HCT116 (cell line): ENCODE measurements at regions not wholly inside any gene's neighbourhood (a gene's known extent, or its start where the extent isn't known, plus 50 kb on each side); places are given as distances from the start of the nearest gene placed in this dataset.
"Not testable (repeated sequence)": the region's sequence is repeated elsewhere in the genome, so short reads cannot be mapped to it uniquely, and the experiment has no call there.

Source experiments
- ATAC-seq: fragments of 200-7000 bp; cut with Tn5 transposase; 2 replicates; pipeline ENCODE4 v1.9.1; 2020; ENCODE audit warnings: mild to moderate bottlenecking, moderate library complexity
- BruUV-seq: library from RNA; stranded (reverse); fragments of 400-500 nt; replicated peaks from 2 replicates; lab custom pipeline; 2021; lab: Mats Ljungman, UMichigan
- CTCF ChIA-PET: fragments of 300-600 bp; sonication (Branson Sonifier 250); formaldehyde crosslinking; loops from one replicate; lab custom pipeline; 2021; ENCODE audit warnings: antibody characterized with exemption; lab: Charles Lee
- POLR2A ChIA-PET: fragments of 300-600, 350-600 bp; sonication (Branson Sonifier 250); formaldehyde crosslinking; loops from one replicate; lab custom pipeline; 2021; ENCODE audit warnings: antibody characterized with exemption; lab: Charles Lee
- RAD21 ChIA-PET, 2 experiments: fragments of 300-600 bp; sonication (Branson Sonifier 250); formaldehyde crosslinking; loops; one replicate each; lab custom pipeline; 2023; ENCODE audit warnings: low total read pairs in 2 of 2; ENCODE audit not compliant: uncharacterized antibody in 2 of 2, unreplicated experiment in 2 of 2, low non-redundant PET in 1 of 2; lab: Charles Lee
- DNase-seq: peaks from one replicate; pipeline ENCODE4 v3.0.0-alpha.2; 2010; ENCODE audit warnings: low read depth, low spot score
- H2AFZ ChIP-seq: fragments of 200-600 bp; shearing (Covaris generic), sonication (generic); 2 replicates; pipeline ENCODE4 v1.6.1; 2017; ENCODE audit warnings: low read depth, mixed run types, mixed read lengths, antibody characterized with exemption, low read length; ENCODE audit not compliant: poor library complexity, severe bottlenecking
- H3K27ac ChIP-seq: 2 replicates; pipeline ENCODE4 v1.5.1; 2012; ENCODE audit warnings: low read depth, low read length
- H3K27me3 ChIP-seq: fragments of 200-600 bp; sonication (generic); 2 replicates; pipeline ENCODE4 v1.6.1; 2016; ENCODE audit warnings: mixed run types, low read length, mixed read lengths; ENCODE audit not compliant: insufficient read depth
- H3K36me3 ChIP-seq, 2 experiments: fragments of 200-500 bp in 1 of 2; fragments of 200-600 bp in 1 of 2; sonication (Bioruptor generic) in 1 of 2; sonication (generic) in 1 of 2; 2 replicates each; pipeline versions ENCODE4 v1.5.1 to v1.6.1; 2014 to 2016; ENCODE audit warnings: low read length in 2 of 2, inconsistent platforms in 1 of 2, mixed read lengths in 1 of 2, mixed run types in 1 of 2; ENCODE audit not compliant: insufficient read depth in 2 of 2, control insufficient read depth in 1 of 2
- H3K4me1 ChIP-seq, 2 experiments: fragments of 200-600 bp in 1 of 2; sonication (generic) in 1 of 2; 2 replicates each; pipeline versions ENCODE4 v1.5.1 to v1.6.1; 2012 to 2017; ENCODE audit warnings: low read length in 2 of 2, inconsistent platforms in 1 of 2, mild to moderate bottlenecking in 1 of 2, mixed read lengths in 1 of 2, mixed run types in 1 of 2, moderate library complexity in 1 of 2; ENCODE audit not compliant: insufficient read depth in 2 of 2, control insufficient read depth in 1 of 2
- H3K4me2 ChIP-seq: fragments of 200-600 bp; sonication (generic); 2 replicates; pipeline ENCODE4 v1.6.1; 2017; ENCODE audit warnings: mixed run types, low read length, mixed read lengths
- H3K4me3 ChIP-seq, 2 experiments: fragments of 200-600 bp in 1 of 2; sonication (generic) in 1 of 2; replicated peaks in 1 of 2; 2 replicates each; pipeline ENCODE4 v1.5.1; 2011 to 2016; ENCODE audit warnings: low read length in 2 of 2, control low read depth in 1 of 2, low read depth in 1 of 2, mild to moderate bottlenecking in 1 of 2, mixed read lengths in 1 of 2, mixed run types in 1 of 2
- H3K79me2 ChIP-seq: fragments of 200-600 bp; sonication (generic); 2 replicates; pipeline ENCODE4 v1.6.1; 2017; ENCODE audit warnings: mild to moderate bottlenecking, mixed run types, low read length, moderate library complexity, mixed read lengths; ENCODE audit not compliant: insufficient read depth
- H3K9ac ChIP-seq: fragments of 200-600 bp; sonication (generic); 2 replicates; pipeline ENCODE4 v1.6.1; 2016; ENCODE audit warnings: low read length, mixed read lengths
- H3K9me2 ChIP-seq: fragments of 200-600 bp; sonication (generic), shearing (Covaris generic); 2 replicates; pipeline ENCODE4 v1.6.1; 2017; ENCODE audit warnings: mixed run types, mild to moderate bottlenecking, moderate library complexity; ENCODE audit not compliant: insufficient read depth
- H3K9me3 ChIP-seq, 2 experiments: fragments of 200-500 bp in 1 of 2; fragments of 200-600 bp in 1 of 2; sonication (Bioruptor generic) in 1 of 2; sonication (generic) in 1 of 2; 2 replicates each; pipeline ENCODE4 v1.6.1; 2014 to 2017; ENCODE audit warnings: low read length in 2 of 2, mixed read lengths in 2 of 2, inconsistent platforms in 1 of 2, low read depth in 1 of 2, mild to moderate bottlenecking in 1 of 2, mixed run types in 1 of 2, moderate library complexity in 1 of 2; ENCODE audit not compliant: control insufficient read depth in 1 of 2, insufficient read depth in 1 of 2
- H4K20me1 ChIP-seq: fragments of 200-600 bp; sonication (generic), shearing (Covaris generic); 2 replicates; pipeline ENCODE4 v1.6.1; 2017; ENCODE audit warnings: mixed run types, mild to moderate bottlenecking, moderate library complexity; ENCODE audit not compliant: insufficient read depth
- POLR2AphosphoS5 ChIP-seq: IDR thresholded peaks from 2 replicates; pipeline ENCODE4 v1.6.1; 2011; ENCODE audit warnings: mild to moderate bottlenecking, low read depth, low read length, moderate library complexity
- RAD21 ChIP-seq: IDR thresholded peaks from 2 replicates; pipeline ENCODE4 v1.6.1; 2012; ENCODE audit warnings: low read depth, mild to moderate bottlenecking
- REST ChIP-seq: IDR thresholded peaks from 2 replicates; pipeline ENCODE4 v1.6.1; 2012; ENCODE audit warnings: low read depth
- SP1 ChIP-seq: IDR thresholded peaks from 2 replicates; pipeline ENCODE4 v1.6.1; 2012; ENCODE audit warnings: low read depth
- TCF7L2 ChIP-seq: IDR thresholded peaks from 2 replicates; pipeline ENCODE4 v1.7.0; 2011; ENCODE audit warnings: borderline replicate concordance, inconsistent platforms; ENCODE audit not compliant: insufficient read depth, insufficient read length; ENCODE audit errors: extremely low read depth
- YY1 ChIP-seq: IDR thresholded peaks from 2 replicates; pipeline ENCODE4 v1.6.1; 2011; ENCODE audit warnings: low read length, low read depth, moderate library complexity, mild to moderate bottlenecking; ENCODE audit not compliant: insufficient replicate concordance; ENCODE audit errors: extremely low read depth
- ZBTB33 ChIP-seq: IDR thresholded peaks from 2 replicates; pipeline ENCODE4 v1.6.1; 2011; ENCODE audit warnings: mild to moderate bottlenecking, low read length, moderate library complexity; ENCODE audit not compliant: insufficient replicate concordance; ENCODE audit errors: extremely low read depth
- intact Hi-C: fragments of 100-400 bp; cut with micrococcal nuclease; formaldehyde crosslinking; loops from 2 replicates; pipeline ENCODE4 v1.10.0; 2022
- TF ChIP-seq, protein P1 (sequence below), 3 experiments: fragments of 200-600 bp in 1 of 3; sonication (generic) in 1 of 3; IDR thresholded peaks in 2 of 3; conservative IDR thresholded peaks in 1 of 3; 2 replicates each; pipeline ENCODE4 v1.5.1; 2012 to 2017; ENCODE audit warnings: low read depth in 2 of 3, low read length in 2 of 3, antibody characterized with exemption in 1 of 3, borderline replicate concordance in 1 of 3, control low read depth in 1 of 3, mild to moderate bottlenecking in 1 of 3, mixed read lengths in 1 of 3, mixed run types in 1 of 3, moderate library complexity in 1 of 3; ENCODE audit not compliant: insufficient read depth in 1 of 3
- TF ChIP-seq, protein P2 (sequence below): IDR thresholded peaks from 2 replicates; pipeline ENCODE4 v1.6.1; 2012

DNA sequence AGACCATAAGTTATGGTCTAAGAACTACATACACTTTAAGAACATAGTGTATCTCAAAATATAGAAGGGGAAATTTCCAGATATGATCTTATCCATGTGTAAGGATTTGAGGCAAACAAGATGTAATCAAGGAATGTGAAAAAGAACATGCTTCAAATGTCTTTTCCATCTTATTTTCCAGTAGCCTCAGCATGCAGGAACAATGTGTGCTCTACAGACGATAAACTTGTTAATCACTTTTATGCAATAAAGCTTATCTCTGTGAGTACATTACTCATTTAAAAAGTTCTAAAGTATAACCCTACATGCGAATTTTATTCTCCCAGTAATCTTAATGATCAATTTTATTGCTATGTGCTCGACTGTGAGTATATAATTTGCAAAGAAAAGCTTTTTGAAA lies 185.2 kb downstream of the ALDH8A1 start:
- Histone ChIP-seq H3K27ac (no peak overlapping the region), H3K9me2 (no peaks in the 10 kb centered on the region), H3K4me1 (no peaks in the 10 kb centered on the region), H3K36me3 (no peaks in the 10 kb centered on the region), H2AFZ (no peak overlapping the region), H3K4me2 (no peak overlapping the region), H3K9ac (no peak overlapping the region), H3K4me3 (no peak overlapping the region), H3K9me3 (no peaks in the 10 kb centered on the region), H4K20me1 (no peaks in the 10 kb centered on the region), H3K79me2 (no peaks in the 10 kb centered on the region), H3K27me3 (no peaks in the 10 kb centered on the region)
- no peak for TF ChIP-seq ZBTB33
- TF ChIP-seq YY1: no peak
- TF ChIP-seq, protein P1, sequence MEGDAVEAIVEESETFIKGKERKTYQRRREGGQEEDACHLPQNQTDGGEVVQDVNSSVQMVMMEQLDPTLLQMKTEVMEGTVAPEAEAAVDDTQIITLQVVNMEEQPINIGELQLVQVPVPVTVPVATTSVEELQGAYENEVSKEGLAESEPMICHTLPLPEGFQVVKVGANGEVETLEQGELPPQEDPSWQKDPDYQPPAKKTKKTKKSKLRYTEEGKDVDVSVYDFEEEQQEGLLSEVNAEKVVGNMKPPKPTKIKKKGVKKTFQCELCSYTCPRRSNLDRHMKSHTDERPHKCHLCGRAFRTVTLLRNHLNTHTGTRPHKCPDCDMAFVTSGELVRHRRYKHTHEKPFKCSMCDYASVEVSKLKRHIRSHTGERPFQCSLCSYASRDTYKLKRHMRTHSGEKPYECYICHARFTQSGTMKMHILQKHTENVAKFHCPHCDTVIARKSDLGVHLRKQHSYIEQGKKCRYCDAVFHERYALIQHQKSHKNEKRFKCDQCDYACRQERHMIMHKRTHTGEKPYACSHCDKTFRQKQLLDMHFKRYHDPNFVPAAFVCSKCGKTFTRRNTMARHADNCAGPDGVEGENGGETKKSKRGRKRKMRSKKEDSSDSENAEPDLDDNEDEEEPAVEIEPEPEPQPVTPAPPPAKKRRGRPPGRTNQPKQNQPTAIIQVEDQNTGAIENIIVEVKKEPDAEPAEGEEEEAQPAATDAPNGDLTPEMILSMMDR (IDR thresholded peaks at IDR 0.05 in 2 of 3, conservative IDR thresholded peaks at IDR 0.05 in 1 of 3; ENCODE audit: borderline replicate concordance in 1 of 3, insufficient read depth in 1 of 3, low read depth in 2 of 3, low read length in 2 of 3): no peak
- TF ChIP-seq REST: no peak
- TF ChIP-seq SP1: no peak
- TF ChIP-seq POLR2AphosphoS5: no peak
- TF ChIP-seq, protein P2, sequence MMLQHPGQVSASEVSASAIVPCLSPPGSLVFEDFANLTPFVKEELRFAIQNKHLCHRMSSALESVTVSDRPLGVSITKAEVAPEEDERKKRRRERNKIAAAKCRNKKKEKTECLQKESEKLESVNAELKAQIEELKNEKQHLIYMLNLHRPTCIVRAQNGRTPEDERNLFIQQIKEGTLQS: no peak
- TF ChIP-seq TCF7L2: no peak
- no peak for TF ChIP-seq RAD21
- BruUV-seq: no TSS peak
- ATAC-seq (no peak), DNase-seq (no peak)
- ChIA-PET RAD21 (no interaction called here), POLR2A (no interaction called here), CTCF (no interaction called here)
- intact Hi-C loops: no loop called here

- ATAC-seq, H3K36me3 ChIP-seq, BruUV-seq, H3K9ac ChIP-seq, H3K27ac ChIP-seq, H2AFZ ChIP-seq, CTCF ChIA-PET, H3K4me3 ChIP-seq, H3K79me2 ChIP-seq, RAD21 ChIA-PET, H3K9me3 ChIP-seq, H3K4me1 ChIP-seq, intact Hi-C loops, DNase-seq, H3K9me2 ChIP-seq, H4K20me1 ChIP-seq, POLR2A ChIA-PET, H3K4me2 ChIP-seq, H3K27me3 ChIP-seq: not testable (repeated sequence)
Measured at GRCh38 chr6:134763575-134763974, 186.3 kb downstream of the ALDH8A1 start.
